Fibroblast of the aortic adventitia (primary cell): ENCODE measurements at regions not wholly inside any gene's neighbourhood (a gene's known extent, or its start where the extent isn't known, plus 50 kb on each side); places are given as distances from the start of the nearest gene placed in this dataset.
A peak's percentile ranks its signal among the peaks of the same experiment; 100 is the strongest.

Source experiments
- DNase-seq: peaks from one replicate; pipeline ENCODE4 v3.0.0-alpha.2; 2010; ENCODE audit warnings: low read depth
- H3K4me3 ChIP-seq: 2 replicates; pipeline ENCODE4 v1.5.1; 2011; ENCODE audit warnings: low read depth, mild to moderate bottlenecking, control low read depth, low read length, moderate library complexity
- CTCF ChIP-seq: IDR thresholded peaks from 2 replicates; pipeline ENCODE4 v1.5.1; 2011; ENCODE audit warnings: mild to moderate bottlenecking, low read length, control low read depth, inconsistent platforms; ENCODE audit not compliant: insufficient read depth

GRCh38 chr2:172281648-172282570 is 145.5 kb upstream of the ITGA6 start:
- H3K4me3 ChIP-seq = no peak overlapping the region
- TF ChIP-seq CTCF = no peak
- DNase-seq = peak; percentile 58

GRCh38 chr2:172282944-172283343 is 144.4 kb upstream of the ITGA6 start:
- H3K4me3 ChIP-seq = no peak overlapping the region
- TF ChIP-seq CTCF = no peak
- peak; percentile 75 for DNase-seq

- no peak overlapping the region for H3K4me3 ChIP-seq
- no peak for DNase-seq
- no peak for TF ChIP-seq CTCF
Measured at GRCh38 chr2:172283476-172283875, 143.9 kb upstream of the ITGA6 start.

- DNase-seq = no peak
- no peak for TF ChIP-seq CTCF
- H3K4me3 ChIP-seq = no peak overlapping the region
Measured at GRCh38 chr2:172284209-172284608, 143.2 kb upstream of the ITGA6 start.

- DNase-seq = peak; percentile 71
- H3K4me3 ChIP-seq = no peak overlapping the region
- no peak for TF ChIP-seq CTCF
Measured at GRCh38 chr2:172285010-172285621, 142.3 kb upstream of the ITGA6 start.

- H3K4me3 ChIP-seq = no peak overlapping the region
- DNase-seq = no peak
- no peak for TF ChIP-seq CTCF
Measured at GRCh38 chr2:172285760-172286159, 141.6 kb upstream of the ITGA6 start.
